ENCODE measurements at regions not wholly inside any gene's neighbourhood (a gene's known extent, or its start where the extent isn't known, plus 50 kb on each side); places are given as distances from the start of the nearest gene placed in this dataset.

DNA sequence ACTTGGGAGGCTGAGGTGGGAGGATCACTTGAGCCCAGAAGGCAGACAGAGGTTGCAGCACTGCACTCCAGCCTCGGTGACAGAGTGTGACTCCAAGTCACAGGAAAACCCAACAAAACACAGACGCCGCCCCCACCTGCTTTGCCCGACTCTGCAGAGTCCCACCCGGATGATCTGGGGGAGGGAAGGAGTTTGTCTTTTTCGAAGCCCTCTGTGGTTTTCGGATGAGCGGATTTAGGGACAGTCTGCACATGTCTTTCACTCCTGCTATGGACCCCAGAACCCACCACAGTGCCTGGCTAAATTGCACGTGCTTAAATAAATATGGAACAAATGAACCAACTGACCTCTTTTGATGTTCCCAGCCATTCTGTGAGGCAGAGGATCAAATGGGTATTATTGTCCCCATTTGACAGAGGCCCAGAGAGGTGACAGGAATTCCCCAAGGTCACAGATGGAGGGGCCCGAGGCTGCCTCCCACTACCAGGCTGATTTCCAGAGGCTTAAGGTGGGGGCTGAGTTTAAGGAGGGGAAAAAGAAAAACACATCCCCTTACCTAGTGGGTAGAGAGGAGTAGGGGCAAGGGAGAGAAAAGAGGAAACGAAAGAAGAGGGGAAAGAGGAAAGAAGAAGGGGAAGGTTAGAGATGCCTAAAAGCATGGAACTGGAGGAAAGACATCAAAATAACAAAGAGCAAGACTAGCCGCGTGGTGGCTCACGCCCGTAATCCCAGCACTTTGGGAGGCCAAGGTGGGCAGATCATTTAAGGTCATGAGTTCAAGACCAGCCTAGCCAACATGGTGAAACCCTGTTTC lies 59.4 kb upstream of the TFRC start:
- TF ChIP-seq, protein P1, sequence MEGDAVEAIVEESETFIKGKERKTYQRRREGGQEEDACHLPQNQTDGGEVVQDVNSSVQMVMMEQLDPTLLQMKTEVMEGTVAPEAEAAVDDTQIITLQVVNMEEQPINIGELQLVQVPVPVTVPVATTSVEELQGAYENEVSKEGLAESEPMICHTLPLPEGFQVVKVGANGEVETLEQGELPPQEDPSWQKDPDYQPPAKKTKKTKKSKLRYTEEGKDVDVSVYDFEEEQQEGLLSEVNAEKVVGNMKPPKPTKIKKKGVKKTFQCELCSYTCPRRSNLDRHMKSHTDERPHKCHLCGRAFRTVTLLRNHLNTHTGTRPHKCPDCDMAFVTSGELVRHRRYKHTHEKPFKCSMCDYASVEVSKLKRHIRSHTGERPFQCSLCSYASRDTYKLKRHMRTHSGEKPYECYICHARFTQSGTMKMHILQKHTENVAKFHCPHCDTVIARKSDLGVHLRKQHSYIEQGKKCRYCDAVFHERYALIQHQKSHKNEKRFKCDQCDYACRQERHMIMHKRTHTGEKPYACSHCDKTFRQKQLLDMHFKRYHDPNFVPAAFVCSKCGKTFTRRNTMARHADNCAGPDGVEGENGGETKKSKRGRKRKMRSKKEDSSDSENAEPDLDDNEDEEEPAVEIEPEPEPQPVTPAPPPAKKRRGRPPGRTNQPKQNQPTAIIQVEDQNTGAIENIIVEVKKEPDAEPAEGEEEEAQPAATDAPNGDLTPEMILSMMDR (IDR thresholded peaks at IDR 0.05), result no peak
- no peak for TF ChIP-seq EZH2 (IDR thresholded peaks at IDR 0.05; ENCODE audit: borderline replicate concordance, insufficient read depth, low read depth, low read length, poor library complexity, severe bottlenecking)

All from B cell (primary cell).